C4-2B (cell line): ENCODE measurements at regions not wholly inside any gene's neighbourhood (a gene's known extent, or its start where the extent isn't known, plus 50 kb on each side); places are given as distances from the start of the nearest gene placed in this dataset.

Experiments
- CTCF ChIP-seq: fragments of 450-650 bp; conservative IDR thresholded peaks from 2 replicates; pipeline ENCODE4 v1.5.1; 2017; ENCODE audit warnings: mild to moderate bottlenecking
- ZFX ChIP-seq: fragments of 450-650 bp; IDR thresholded peaks from 2 replicates; pipeline ENCODE4 v1.6.1; 2017

- TF ChIP-seq CTCF (no peak), ZFX (no peak)
These were observed 290.7 kb downstream of the PRELID2 start for GRCh38 chr5:145544401-145544800.
